ENCODE measurements at regions not wholly inside any gene's neighbourhood (a gene's known extent, or its start where the extent isn't known, plus 50 kb on each side); places are given as distances from the start of the nearest gene placed in this dataset.
"Not testable (repeated sequence)": the region's sequence is repeated elsewhere in the genome, so short reads cannot be mapped to it uniquely, and the experiment has no call there.

GRCh38 chr13:89518289-89519077 is 1829.0 kb upstream of the MIR17HG start:
- DNase-seq: no peak

DNA sequence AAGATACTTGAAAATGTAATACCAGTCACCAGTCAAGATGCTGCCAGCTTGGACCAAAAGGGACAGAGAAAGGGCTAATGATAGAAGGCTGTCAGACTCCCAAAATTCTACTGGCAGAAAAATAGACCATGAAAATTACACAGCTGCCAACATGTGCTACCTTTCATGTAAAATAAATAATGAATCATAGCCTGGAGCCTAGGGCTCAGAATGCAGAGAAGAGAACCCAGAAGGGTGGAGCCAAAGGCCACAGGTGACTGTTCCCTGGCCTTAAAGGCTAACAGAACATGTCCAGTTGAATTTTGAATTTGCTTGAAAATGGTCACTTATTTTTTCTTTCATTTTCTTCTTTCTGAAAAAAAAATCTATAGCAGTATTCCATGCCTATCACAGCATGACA is 1827.0 kb upstream of the MIR17HG start:
- no peak for DNase-seq

DNA sequence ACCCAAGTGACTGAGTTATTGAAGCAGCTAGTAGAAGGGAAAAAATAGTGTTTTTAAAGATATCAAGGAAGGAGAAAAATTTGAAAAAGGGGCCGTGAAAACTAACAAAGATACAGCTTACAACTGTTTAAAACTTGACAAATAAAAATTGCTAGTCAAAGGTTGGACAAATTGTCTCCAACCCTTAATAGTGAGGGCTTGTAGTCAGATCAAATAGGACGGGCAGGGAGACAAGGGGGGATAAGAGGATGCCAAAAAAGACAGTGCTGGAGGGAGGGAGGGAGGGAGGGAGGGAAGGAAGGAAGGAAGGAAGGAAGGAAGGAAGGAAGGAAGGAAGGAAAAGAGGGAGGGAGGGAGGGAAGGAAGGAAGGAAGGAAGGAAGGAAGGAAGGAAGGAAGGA is 1825.8 kb upstream of the MIR17HG start:
- DNase-seq: not testable (repeated sequence)

GRCh38 chr13:89541091-89542030 is 1806.1 kb upstream of the MIR17HG start:
- no peak for DNase-seq

- no peak for DNase-seq
Observed at GRCh38 chr13:89550938-89551337, 1796.5 kb upstream of the MIR17HG start.

DNA sequence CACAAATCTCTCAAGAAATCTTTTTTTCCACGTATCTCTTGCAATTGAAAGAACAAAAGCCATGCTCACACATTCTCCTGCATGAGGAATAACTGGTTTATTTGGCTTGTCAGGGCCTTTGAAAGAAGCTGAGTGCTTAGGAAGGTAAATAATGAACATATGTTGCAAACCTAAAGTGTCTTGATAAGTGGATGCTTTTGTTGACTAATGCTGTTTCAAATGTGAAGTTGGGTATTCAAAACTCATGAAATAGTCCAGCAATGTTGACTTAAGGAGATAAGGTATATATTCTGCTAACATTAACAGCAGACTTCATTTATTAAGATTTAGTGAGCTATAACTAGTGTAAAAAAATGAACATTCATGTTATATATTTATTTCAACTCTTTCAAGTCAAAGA is 1792.7 kb upstream of the MIR17HG start:
- DNase-seq: no peak

DNA sequence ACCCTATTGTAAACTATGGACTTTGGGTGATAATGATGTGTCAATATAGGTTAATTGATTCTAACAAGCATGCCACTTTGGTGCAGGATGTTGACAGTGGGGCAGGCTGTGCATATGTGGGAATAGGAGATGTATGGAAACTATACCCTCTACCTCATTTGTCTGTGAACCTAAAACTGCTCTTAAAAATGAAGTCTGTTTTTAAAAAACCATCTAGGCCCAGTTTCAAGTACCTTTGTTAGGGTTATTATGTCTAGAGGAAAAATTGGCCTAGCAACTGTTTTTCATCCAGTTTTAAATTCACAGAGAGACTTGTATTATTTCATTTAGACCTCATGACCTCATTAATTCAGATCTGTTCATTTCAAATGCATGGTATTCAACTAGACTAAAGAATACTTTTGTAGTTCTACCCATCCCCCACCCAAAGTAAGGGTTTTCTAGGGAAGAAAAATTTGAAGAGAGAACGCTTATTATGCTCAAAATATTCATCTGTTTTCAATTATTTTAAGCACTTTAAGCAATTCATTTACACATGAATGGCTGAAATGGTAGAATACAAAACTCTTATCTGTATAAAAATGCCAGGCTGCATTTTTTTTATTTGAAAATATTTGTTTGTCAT is 1781.9 kb upstream of the MIR17HG start:
- DNase-seq: no peak

DNA sequence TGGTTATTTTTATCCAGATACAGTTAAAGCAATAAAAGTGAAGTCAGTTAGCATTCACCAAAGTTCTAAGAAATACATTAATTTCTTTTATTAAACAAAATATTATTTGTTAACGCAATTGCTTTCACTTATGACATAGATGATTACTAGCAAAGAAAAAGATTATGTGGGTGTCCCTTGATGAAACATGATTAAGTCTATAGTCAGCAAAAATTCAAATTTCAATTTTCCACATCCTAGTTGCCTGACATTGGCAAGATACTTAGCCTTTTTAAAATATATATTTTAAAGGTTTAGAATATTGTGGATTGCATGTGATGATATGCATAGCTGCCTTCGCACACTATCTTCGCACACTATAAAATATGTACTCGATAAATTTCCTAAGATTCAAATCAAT is 1780.5 kb upstream of the MIR17HG start:
- no peak for DNase-seq

- DNase-seq: no peak
Observed at GRCh38 chr13:89568276-89568675, 1779.2 kb upstream of the MIR17HG start.

DNA sequence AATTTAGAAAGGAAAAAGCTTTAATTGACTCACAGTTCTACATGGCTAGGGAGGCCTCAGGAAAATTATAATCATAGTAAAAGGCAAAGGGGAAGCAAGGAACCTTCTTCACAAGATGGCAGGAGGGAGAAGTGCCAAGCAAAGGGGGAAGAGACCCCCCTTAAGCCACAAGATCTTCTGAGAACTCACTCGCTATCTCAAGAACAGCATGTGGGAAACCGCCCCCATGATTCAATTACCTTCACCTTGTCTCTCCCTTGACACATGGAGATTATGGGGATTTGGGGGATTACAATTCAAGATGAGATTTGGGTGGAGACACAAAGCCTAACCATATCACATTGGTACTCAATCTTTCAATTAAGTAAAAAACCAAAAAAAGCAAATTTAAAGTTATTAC is 1778.7 kb upstream of the MIR17HG start:
- no peak for DNase-seq

GRCh38 chr13:89571676-89572075 is 1775.8 kb upstream of the MIR17HG start:
- DNase-seq: no peak

- no peak for DNase-seq
Observed at GRCh38 chr13:89574077-89574476, 1773.4 kb upstream of the MIR17HG start.

- DNase-seq: no peak
Observed at GRCh38 chr13:89577301-89577700, 1770.2 kb upstream of the MIR17HG start.

DNA sequence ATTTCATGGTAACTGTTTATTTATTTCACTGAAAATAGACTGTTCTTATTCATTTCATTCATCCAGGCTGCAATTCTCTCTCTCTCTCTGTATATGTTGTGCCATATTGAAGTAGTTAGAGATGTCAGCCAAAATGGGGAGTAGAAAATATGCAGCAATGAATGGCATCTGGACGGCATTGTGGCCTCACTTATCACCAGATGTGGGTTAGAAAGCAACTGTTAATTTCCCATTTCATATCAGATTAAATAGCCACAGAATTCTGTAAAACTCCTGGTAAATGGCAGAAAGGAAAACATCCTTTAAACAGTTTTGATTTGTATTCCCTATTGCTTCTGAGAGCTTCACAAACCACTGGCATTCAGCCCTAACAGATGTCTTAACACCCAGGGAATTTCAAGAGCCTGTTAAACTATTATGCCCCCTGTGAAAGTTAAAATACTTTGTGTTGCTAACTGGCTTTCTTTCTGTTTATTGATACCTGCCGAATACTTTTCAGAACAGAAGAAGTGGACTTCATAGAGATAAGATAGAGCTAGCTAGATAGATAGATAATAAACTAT is 1763.3 kb upstream of the MIR17HG start:
- DNase-seq: no peak

DNA sequence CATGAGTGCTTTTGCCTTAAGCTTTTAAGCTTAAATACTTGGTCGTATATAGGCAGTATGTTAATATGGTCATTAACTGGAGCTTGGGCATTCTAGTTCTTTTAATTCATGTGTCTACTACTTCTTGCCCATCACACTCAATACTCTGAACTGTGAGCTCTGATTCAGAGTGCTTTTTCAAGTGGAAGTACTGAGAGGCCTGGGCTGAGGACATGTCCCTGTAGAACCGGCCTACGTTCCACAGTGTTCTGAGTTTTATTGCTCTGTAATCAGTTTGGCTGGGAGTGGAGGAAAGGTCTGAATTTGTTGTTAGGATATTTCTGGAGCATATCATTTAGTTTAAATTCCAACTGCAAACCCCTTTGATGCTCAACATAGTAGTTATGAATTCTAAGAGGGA is 1744.8 kb upstream of the MIR17HG start:
- no peak for DNase-seq

- no peak for DNase-seq
Observed at GRCh38 chr13:89603187-89603586, 1744.3 kb upstream of the MIR17HG start.

DNA sequence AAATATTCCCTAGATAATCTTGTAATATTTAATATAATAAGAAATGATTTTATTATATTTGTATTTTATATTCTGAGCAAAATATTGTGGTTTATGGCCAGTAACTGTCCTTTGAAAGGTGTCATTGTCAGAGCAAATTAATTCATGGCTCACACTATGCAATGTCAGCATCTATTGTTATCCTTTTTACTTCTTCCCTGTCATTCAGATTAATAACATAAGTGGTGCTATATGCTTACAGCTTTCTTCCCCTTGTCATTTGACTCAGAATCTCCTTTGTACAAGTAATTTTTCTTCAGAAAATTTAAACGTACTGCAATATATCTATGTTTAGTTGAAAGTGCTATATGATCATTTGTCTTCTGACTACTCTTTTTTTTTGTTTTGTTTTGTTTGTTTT is 1738.2 kb upstream of the MIR17HG start:
- DNase-seq: no peak

DNA sequence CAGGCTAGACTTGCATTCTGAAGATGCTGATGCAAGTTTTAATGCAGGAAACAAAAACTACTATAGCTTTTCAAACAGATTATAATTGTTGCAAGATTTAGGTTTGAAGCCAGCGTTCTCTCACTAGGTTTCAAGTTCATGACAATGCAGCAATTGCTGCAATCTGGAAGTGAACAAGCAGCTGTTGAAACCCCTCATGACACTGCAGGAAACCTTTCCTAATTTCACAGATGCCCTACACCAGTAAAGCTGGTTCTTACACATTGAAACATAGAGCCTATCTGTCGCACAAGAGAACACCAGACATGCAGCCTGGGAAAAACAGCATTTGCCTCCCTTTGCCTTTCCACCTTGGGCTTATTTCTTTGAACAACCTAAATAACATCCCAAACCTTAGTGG is 1737.2 kb upstream of the MIR17HG start:
- DNase-seq: no peak

- no peak for DNase-seq
Observed at GRCh38 chr13:89610881-89611280, 1736.6 kb upstream of the MIR17HG start.

- DNase-seq: no peak
Observed at GRCh38 chr13:89627996-89628395, 1719.5 kb upstream of the MIR17HG start.

GRCh38 chr13:89628567-89628966 is 1718.9 kb upstream of the MIR17HG start:
- DNase-seq: no peak

DNA sequence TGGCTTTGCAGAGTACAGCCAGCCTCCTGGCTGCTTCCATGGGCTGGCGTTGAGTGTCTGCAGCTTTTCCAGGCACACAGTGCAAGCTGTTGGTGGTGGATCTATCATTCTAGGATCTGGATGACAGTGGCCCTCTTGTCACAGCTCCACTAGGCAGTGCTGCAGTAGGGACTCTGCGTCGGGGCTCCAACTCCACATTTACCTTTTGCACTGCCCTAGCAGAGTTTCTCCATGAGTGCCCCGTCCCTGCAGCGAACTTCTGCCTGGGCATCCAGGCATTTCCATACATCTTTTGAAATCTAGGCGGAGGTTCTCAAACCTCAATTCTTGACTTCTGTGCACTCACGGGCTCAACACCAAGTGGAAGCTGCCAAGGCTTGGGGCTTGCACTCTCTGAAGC is 1697.3 kb upstream of the MIR17HG start:
- DNase-seq: no peak

- DNase-seq: no peak
Observed at GRCh38 chr13:89660752-89661151, 1686.7 kb upstream of the MIR17HG start.
